Esophagus muscularis mucosa (tissue), 4 donors: ENCODE measurements at regions not wholly inside any gene's neighbourhood (a gene's known extent, or its start where the extent isn't known, plus 50 kb on each side); places are given as distances from the start of the nearest gene placed in this dataset.

Experiments
- DNase-seq: peaks from one replicate; pipeline ENCODE4 v3.0.0-alpha.2; 2017; ENCODE audit errors: extremely low spot score
- H3K27ac ChIP-seq, 4 donors: fragments of 200-600 bp; sonication (generic); replicated peaks in 1 of 4; 1 replicate in 3 of 4; 2 replicates in 1 of 4; pipeline ENCODE4 v1.5.1; 2016 to 2019; ENCODE audit warnings: mild to moderate bottlenecking in 1 of 4
- H3K27me3 ChIP-seq, 4 donors: fragments of 200-600 bp; sonication (generic); one replicate each; pipeline versions ENCODE4 v1.5.1 to v1.6.0; 2016 to 2019
- H3K36me3 ChIP-seq, 4 donors: fragments of 200-600 bp; sonication (generic); one replicate each; pipeline ENCODE4 v1.5.1; 2016 to 2019
- H3K4me1 ChIP-seq, 4 donors: fragments of 200-600 bp; sonication (generic); one replicate each; pipeline ENCODE4 v1.5.1; 2016 to 2019
- H3K4me3 ChIP-seq, 4 donors: fragments of 200-600 bp; sonication (generic); 1 replicate in 2 of 4; 2 replicates in 2 of 4; pipeline ENCODE4 v1.5.1; 2016 to 2019; ENCODE audit warnings: mild to moderate bottlenecking in 4 of 4, moderate library complexity in 1 of 4
- H3K9me3 ChIP-seq, 4 donors: fragments of 200-600 bp; sonication (generic); 1 replicate in 3 of 4; 2 replicates in 1 of 4; pipeline ENCODE4 v1.5.1; 2016 to 2019
- EP300 ChIP-seq: sonication (generic); formaldehyde crosslinking; IDR thresholded peaks from one replicate; pipeline ENCODE4 v1.6.1; 2017; ENCODE audit warnings: antibody characterized with exemption
- POLR2A ChIP-seq: fragments of 450-650 bp; IDR thresholded peaks from one replicate; pipeline ENCODE4 v1.6.1; 2017; ENCODE audit warnings: antibody characterized with exemption, moderate library complexity, mild to moderate bottlenecking, low read depth
- POLR2AphosphoS5 ChIP-seq, 2 donors: sonication (generic); formaldehyde crosslinking; IDR thresholded peaks; one replicate each; pipeline ENCODE4 v1.6.1; 2017; ENCODE audit warnings: antibody characterized with exemption in 2 of 2
- WGBS: methylation state at CpG from one replicate; pipeline ENCODE4 v1.1.5; 2018; 5-methylcytosine and 5-hydroxymethylcytosine counted together
- intact Hi-C: fragments of 100-400 bp; cut with DNase I; formaldehyde crosslinking; loops from one replicate; pipeline ENCODE4 v1.15.1; 2023
- TF ChIP-seq, protein P1 (sequence below), 3 experiments: fragments of 200-600 bp in 2 of 3; fragments of 450-650 bp in 1 of 3; sonication (generic) in 2 of 3; IDR thresholded peaks; one replicate each; pipeline ENCODE4 v1.5.1; 2017 to 2019; ENCODE audit warnings: antibody characterized with exemption in 3 of 3, mild to moderate bottlenecking in 2 of 3, moderate library complexity in 1 of 3

DNA sequence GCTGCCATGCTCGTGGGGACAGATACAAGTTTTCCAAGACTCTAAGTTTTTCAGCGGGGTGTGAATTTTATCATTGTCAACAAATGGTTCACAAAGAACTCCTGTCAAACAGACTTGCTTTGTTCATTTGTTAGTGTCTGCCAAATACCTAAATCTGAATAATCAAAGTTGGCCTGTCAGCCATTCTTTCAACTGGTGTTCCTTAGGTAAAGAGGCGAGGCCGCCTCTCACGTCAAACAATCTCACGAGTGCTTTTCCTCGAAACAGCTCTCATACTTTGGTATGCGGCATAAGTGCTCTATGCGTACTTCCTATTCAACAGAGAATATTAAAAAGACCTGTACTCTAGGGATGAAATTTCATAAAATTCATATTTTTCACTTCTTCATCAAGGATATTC is 51.4 kb upstream of the KANK4 start:
- 89% methylated on average over 9 of the region's 9 CpGs for WGBS
- TF ChIP-seq POLR2AphosphoS5 (IDR thresholded peaks at IDR 0.05) (no peak), EP300 (no peak), POLR2A (no peak)
- TF ChIP-seq, protein P1, sequence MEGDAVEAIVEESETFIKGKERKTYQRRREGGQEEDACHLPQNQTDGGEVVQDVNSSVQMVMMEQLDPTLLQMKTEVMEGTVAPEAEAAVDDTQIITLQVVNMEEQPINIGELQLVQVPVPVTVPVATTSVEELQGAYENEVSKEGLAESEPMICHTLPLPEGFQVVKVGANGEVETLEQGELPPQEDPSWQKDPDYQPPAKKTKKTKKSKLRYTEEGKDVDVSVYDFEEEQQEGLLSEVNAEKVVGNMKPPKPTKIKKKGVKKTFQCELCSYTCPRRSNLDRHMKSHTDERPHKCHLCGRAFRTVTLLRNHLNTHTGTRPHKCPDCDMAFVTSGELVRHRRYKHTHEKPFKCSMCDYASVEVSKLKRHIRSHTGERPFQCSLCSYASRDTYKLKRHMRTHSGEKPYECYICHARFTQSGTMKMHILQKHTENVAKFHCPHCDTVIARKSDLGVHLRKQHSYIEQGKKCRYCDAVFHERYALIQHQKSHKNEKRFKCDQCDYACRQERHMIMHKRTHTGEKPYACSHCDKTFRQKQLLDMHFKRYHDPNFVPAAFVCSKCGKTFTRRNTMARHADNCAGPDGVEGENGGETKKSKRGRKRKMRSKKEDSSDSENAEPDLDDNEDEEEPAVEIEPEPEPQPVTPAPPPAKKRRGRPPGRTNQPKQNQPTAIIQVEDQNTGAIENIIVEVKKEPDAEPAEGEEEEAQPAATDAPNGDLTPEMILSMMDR (IDR thresholded peaks at IDR 0.05), result no peak
- Histone ChIP-seq H3K27me3 (no peaks in the 10 kb centered on the region), H3K27ac (no peak overlapping the region), H3K9me3 (peaks cover 0 to 6% (median 2%) of the 10 kb centered on the region in 4 donors), H3K36me3 (no peaks in the 10 kb centered on the region), H3K4me3 (no peak overlapping the region), H3K4me1 (no peaks in the 10 kb centered on the region)
- intact Hi-C loops, result no loop called here
- DNase-seq, result no peak

DNA sequence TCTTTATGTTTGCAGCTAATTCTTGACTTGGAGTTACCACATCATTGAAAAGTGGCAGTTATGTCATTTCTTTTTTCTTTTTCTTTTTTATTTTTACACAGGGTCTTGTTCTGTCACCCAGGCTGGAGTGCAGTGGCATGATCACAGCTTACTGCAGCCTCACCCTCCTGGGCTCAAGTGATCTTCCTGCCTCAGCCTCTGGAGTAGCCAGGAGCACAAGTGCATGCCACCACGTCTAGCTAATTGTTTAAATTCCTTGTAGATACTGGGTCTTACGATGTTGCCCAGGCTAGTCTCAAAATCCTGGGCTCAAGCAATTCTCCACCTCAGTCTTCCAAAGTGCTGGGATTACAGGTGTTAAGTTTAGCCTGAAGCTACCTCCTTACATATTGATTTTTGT is 52.1 kb upstream of the KANK4 start:
- TF ChIP-seq, protein P1 (IDR thresholded peaks at IDR 0.05), result no peak
- no peak for TF ChIP-seq POLR2AphosphoS5 (IDR thresholded peaks at IDR 0.05)
- no peak for TF ChIP-seq EP300
- TF ChIP-seq POLR2A, result no peak
- WGBS, result 90% methylated on average over 2 of the region's 2 CpGs
- Histone ChIP-seq H3K27ac (no peak overlapping the region), H3K36me3 (no peaks in the 10 kb centered on the region), H3K4me3 (no peak overlapping the region), H3K9me3 (peaks cover 0 to 6% (median 2%) of the 10 kb centered on the region in 4 donors), H3K27me3 (no peaks in the 10 kb centered on the region), H3K4me1 (no peaks in the 10 kb centered on the region)
- intact Hi-C loops, result no loop called here
- DNase-seq, result no peak

DNA sequence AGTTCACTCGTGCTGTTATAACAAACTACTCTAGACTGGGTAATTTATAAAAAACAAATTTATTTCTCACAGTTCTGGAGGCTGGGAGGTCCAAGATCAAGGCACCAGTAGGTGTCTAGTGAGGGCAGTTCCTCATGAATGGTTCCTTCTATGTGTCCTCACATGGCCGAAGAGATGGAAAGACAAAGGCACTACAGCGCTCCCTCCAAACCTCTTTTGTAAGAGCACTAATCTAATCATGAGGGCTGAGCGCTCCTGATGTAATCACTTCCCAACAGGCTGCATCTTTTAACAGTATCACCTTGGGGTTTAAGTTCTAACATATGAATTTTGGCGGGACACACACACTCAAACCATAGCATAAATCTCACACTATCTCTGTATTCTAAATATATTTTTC is 54.0 kb upstream of the KANK4 start:
- H3K27me3 ChIP-seq, result no peaks in the 10 kb centered on the region
- no peaks in the 10 kb centered on the region for H3K4me1 ChIP-seq
- no peak overlapping the region for H3K4me3 ChIP-seq
- no peak for DNase-seq
- no peak for TF ChIP-seq POLR2A
- no peak for TF ChIP-seq EP300
- no peak for TF ChIP-seq POLR2AphosphoS5 (IDR thresholded peaks at IDR 0.05)
- TF ChIP-seq, protein P1 (IDR thresholded peaks at IDR 0.05), result no peak
- no peaks in the 10 kb centered on the region for H3K36me3 ChIP-seq
- WGBS, result 92% methylated on average over 5 of the region's 5 CpGs
- intact Hi-C loops, result no loop called here
- H3K9me3 ChIP-seq, result no peaks in the 10 kb centered on the region
- no peak overlapping the region for H3K27ac ChIP-seq

DNA sequence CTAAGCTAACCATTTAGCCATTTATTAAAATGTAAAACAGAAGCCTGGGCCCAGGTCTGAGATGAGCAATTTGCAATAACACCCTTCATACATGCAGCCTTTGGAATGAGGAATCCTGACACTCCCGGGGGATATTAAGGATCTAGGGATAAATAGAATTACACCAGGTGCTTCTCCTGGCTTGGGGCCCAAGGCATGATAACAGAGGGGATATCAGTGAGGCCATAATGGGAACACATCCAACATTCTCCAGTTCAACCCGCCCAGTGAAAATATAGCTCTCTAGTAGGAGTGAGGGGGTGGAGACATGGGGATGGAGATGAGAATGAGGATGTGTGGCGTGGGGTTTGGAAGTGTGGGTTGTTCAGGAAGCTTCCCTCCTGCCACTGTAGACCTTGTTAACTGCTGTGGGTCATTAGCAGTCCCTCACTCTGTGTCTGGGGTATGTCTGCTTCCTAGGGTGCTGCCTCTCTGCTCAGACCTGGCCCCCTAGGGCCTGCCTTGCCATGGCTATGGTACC is 57.9 kb upstream of the KANK4 start:
- H3K27me3 ChIP-seq, result no peaks in the 10 kb centered on the region
- 86% methylated on average over 3 of the region's 3 CpGs for WGBS
- TF ChIP-seq POLR2A, result no peak
- TF ChIP-seq, protein P1 (IDR thresholded peaks at IDR 0.05), result no peak
- TF ChIP-seq POLR2AphosphoS5 (IDR thresholded peaks at IDR 0.05), result no peak
- intact Hi-C loops, result no loop called here
- no peaks in the 10 kb centered on the region for H3K4me1 ChIP-seq
- H3K27ac ChIP-seq, result no peak overlapping the region
- peak; percentile 55 for DNase-seq
- no peaks in the 10 kb centered on the region for H3K9me3 ChIP-seq
- no peak overlapping the region for H3K4me3 ChIP-seq
- H3K36me3 ChIP-seq, result no peaks in the 10 kb centered on the region

DNA sequence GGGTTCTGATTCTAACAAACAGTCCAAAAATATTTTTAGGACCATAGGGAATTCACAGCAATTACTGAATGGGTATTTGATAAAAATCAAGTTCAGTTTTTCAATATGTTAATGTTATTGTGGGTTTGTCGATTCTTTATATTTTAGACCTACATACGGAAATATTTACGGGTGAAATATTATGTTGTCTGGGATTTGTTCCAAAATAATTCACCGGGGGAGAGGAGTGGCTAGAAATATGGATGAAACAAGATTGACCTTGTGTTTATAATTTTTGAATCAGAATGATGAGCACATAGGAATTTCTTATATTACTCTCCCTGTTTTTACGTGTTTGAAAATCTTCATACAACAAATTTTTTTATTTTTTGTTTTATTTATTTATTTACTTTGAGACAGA is 56.7 kb upstream of the USP1 start:
- no peak overlapping the region for H3K4me3 ChIP-seq
- no peaks in the 10 kb centered on the region for H3K9me3 ChIP-seq
- no peak for TF ChIP-seq EP300
- TF ChIP-seq, protein P1 (IDR thresholded peaks at IDR 0.05), result no peak
- TF ChIP-seq POLR2AphosphoS5 (IDR thresholded peaks at IDR 0.05), result no peak
- TF ChIP-seq POLR2A, result no peak
- H3K27me3 ChIP-seq, result no peaks in the 10 kb centered on the region
- 83% methylated on average over 5 of the region's 5 CpGs for WGBS
- H3K27ac ChIP-seq, result no peak overlapping the region
- intact Hi-C loops, result no loop called here
- no peaks in the 10 kb centered on the region for H3K36me3 ChIP-seq
- DNase-seq, result no peak
- peaks cover 0 to 8% (median 6%) of the 10 kb centered on the region in 4 donors for H3K4me1 ChIP-seq
